ENCODE measurements at regions not wholly inside any gene's neighbourhood (a gene's known extent, or its start where the extent isn't known, plus 50 kb on each side); places are given as distances from the start of the nearest gene placed in this dataset.

GRCh38 chr22:48874956-48875355 is 952.7 kb downstream of the BRD1 start:
- DNase-seq (ENCODE audit: low read depth): no peak

- no peak for DNase-seq (ENCODE audit: low read depth)
Observed at GRCh38 chr22:48873191-48873520, 954.5 kb downstream of the BRD1 start.

- DNase-seq (ENCODE audit: low read depth): no peak
Observed at GRCh38 chr22:48872271-48873190, 955.1 kb downstream of the BRD1 start.

- DNase-seq (ENCODE audit: low read depth): no peak
Observed at GRCh38 chr22:48871176-48871840, 956.4 kb downstream of the BRD1 start.

GRCh38 chr22:48870436-48870835 is 957.2 kb downstream of the BRD1 start:
- no peak for DNase-seq (ENCODE audit: low read depth)

GRCh38 chr22:48869788-48870187 is 957.9 kb downstream of the BRD1 start:
- DNase-seq (ENCODE audit: low read depth): no peak

- no peak for DNase-seq (ENCODE audit: low read depth)
Observed at GRCh38 chr22:48869161-48869560, 958.5 kb downstream of the BRD1 start.

- no peak for DNase-seq (ENCODE audit: low read depth)
Observed at GRCh38 chr22:48868554-48868953, 959.1 kb downstream of the BRD1 start.

- DNase-seq (ENCODE audit: low read depth): no peak
Observed at GRCh38 chr22:48867891-48868290, 959.8 kb downstream of the BRD1 start.

GRCh38 chr22:48866906-48867681 is 960.6 kb downstream of the BRD1 start:
- no peak for DNase-seq (ENCODE audit: low read depth)

GRCh38 chr22:48864748-48865147 is 962.9 kb downstream of the BRD1 start:
- no peak for DNase-seq (ENCODE audit: low read depth)

- DNase-seq (ENCODE audit: low read depth): no peak
Observed at GRCh38 chr22:48863965-48864528, 963.6 kb downstream of the BRD1 start.

GRCh38 chr22:48860557-48860956 is 967.1 kb downstream of the BRD1 start:
- no peak for DNase-seq (ENCODE audit: low read depth)

- no peak for DNase-seq (ENCODE audit: low read depth)
Observed at GRCh38 chr22:48858856-48859255, 968.8 kb downstream of the BRD1 start.

- no peak for DNase-seq (ENCODE audit: low read depth)
Observed at GRCh38 chr22:48858121-48858520, 969.6 kb downstream of the BRD1 start.

- no peak for DNase-seq (ENCODE audit: low read depth)
Observed at GRCh38 chr22:48857202-48857805, 970.4 kb downstream of the BRD1 start.

GRCh38 chr22:48856308-48856615 is 971.4 kb downstream of the BRD1 start:
- no peak for DNase-seq (ENCODE audit: low read depth)

- DNase-seq (ENCODE audit: low read depth): no peak
Observed at GRCh38 chr22:48855593-48856307, 971.9 kb downstream of the BRD1 start.

GRCh38 chr22:48855013-48855412 is 972.7 kb downstream of the BRD1 start:
- DNase-seq (ENCODE audit: low read depth): no peak

GRCh38 chr22:48853627-48854240 is 973.9 kb downstream of the BRD1 start:
- DNase-seq (ENCODE audit: low read depth): no peak

GRCh38 chr22:48851933-48852549 is 975.6 kb downstream of the BRD1 start:
- DNase-seq (ENCODE audit: low read depth): no peak

Data from stimulated activated CD8-positive, alpha-beta memory T cell treated with anti-CD3 and anti-CD28 coated beads, Interleukin-12 subunit alpha, Interleukin-12 subunit beta, amount 100 ng/mL, for 1 hour (primary cell).